ENCODE measurements at regions not wholly inside any gene's neighbourhood (a gene's known extent, or its start where the extent isn't known, plus 50 kb on each side); places are given as distances from the start of the nearest gene placed in this dataset.
"Not testable (repeated sequence)": the region's sequence is repeated elsewhere in the genome, so short reads cannot be mapped to it uniquely, and the experiment has no call there.

GRCh38 chr2:123606631-123607030, 418.5 kb upstream of the CNTNAP5 start:
- Histone ChIP-seq H3K27me3 (ENCODE audit: insufficient read depth, insufficient read length) (no peaks in the 10 kb centered on the region), H3K4me3 (ENCODE audit: insufficient read length, low read depth) (no peak overlapping the region), H3K4me1 (ENCODE audit: insufficient read depth, insufficient read length) (no peaks in the 10 kb centered on the region), H3K9ac (ENCODE audit: insufficient read length, low read depth) (no peak overlapping the region), H3K9me3 (ENCODE audit: insufficient read depth, low read length) (no peaks in the 10 kb centered on the region), H3K36me3 (ENCODE audit: insufficient read depth, insufficient read length, low read length) (no peaks in the 10 kb centered on the region)
- no peak for TF ChIP-seq ZNF274 (IDR thresholded peaks at IDR 0.05; ENCODE audit: low read depth, low read length)
- no peak for TF ChIP-seq SUZ12 (IDR thresholded peaks at IDR 0.05; ENCODE audit: extremely low read depth, insufficient read depth, insufficient read length)
- no peak for TF ChIP-seq YY1 (IDR thresholded peaks at IDR 0.05; ENCODE audit: insufficient read depth, insufficient read length)
- DNase-seq (ENCODE audit: low read depth, low spot score), result no peak

- Histone ChIP-seq H3K27me3 (ENCODE audit: insufficient read depth, insufficient read length) (no peaks in the 10 kb centered on the region), H3K4me3 (ENCODE audit: insufficient read length, low read depth) (no peak overlapping the region), H3K4me1 (ENCODE audit: insufficient read depth, insufficient read length) (no peaks in the 10 kb centered on the region), H3K9ac (ENCODE audit: insufficient read length, low read depth) (no peak overlapping the region), H3K9me3 (ENCODE audit: insufficient read depth, low read length) (0 out of 2 replicates have a peak, but pooled peaks cover 5% of the 10 kb centered on the region), H3K36me3 (ENCODE audit: insufficient read depth, insufficient read length, low read length) (no peaks in the 10 kb centered on the region)
- peak; percentile 25 for DNase-seq (ENCODE audit: low read depth, low spot score)
- TF ChIP-seq SUZ12 (IDR thresholded peaks at IDR 0.05; ENCODE audit: extremely low read depth, insufficient read depth, insufficient read length) (no peak), ZNF274 (IDR thresholded peaks at IDR 0.05; ENCODE audit: low read depth, low read length) (no peak)
These were observed 416.0 kb upstream of the CNTNAP5 start for GRCh38 chr2:123609077-123609476.

GRCh38 chr2:123614596-123614995, 410.5 kb upstream of the CNTNAP5 start:
- H3K36me3 ChIP-seq (ENCODE audit: insufficient read depth, insufficient read length, low read length), result no peaks in the 10 kb centered on the region
- H3K4me3 ChIP-seq (ENCODE audit: insufficient read length, low read depth), result no peak overlapping the region
- no peak overlapping the region for H3K9ac ChIP-seq (ENCODE audit: insufficient read length, low read depth)
- DNase-seq (ENCODE audit: low read depth, low spot score), result no peak
- H3K4me1 ChIP-seq (ENCODE audit: insufficient read depth, insufficient read length), result no peaks in the 10 kb centered on the region
- H3K27me3 ChIP-seq (ENCODE audit: insufficient read depth, insufficient read length), result no peaks in the 10 kb centered on the region
- TF ChIP-seq ZNF274 (IDR thresholded peaks at IDR 0.05; ENCODE audit: low read depth, low read length) (no peak), YY1 (IDR thresholded peaks at IDR 0.05; ENCODE audit: insufficient read depth, insufficient read length) (no peak), SUZ12 (IDR thresholded peaks at IDR 0.05; ENCODE audit: extremely low read depth, insufficient read depth, insufficient read length) (no peak)
- H3K9me3 ChIP-seq (ENCODE audit: insufficient read depth, low read length), result peaks cover 40% of the 10 kb centered on the region

GRCh38 chr2:123618642-123619041, 406.4 kb upstream of the CNTNAP5 start:
- H3K4me1 ChIP-seq (ENCODE audit: insufficient read depth, insufficient read length); H3K27me3 ChIP-seq (ENCODE audit: insufficient read depth, insufficient read length); H3K36me3 ChIP-seq (ENCODE audit: insufficient read depth, insufficient read length, low read length); DNase-seq (ENCODE audit: low read depth, low spot score); H3K4me3 ChIP-seq (ENCODE audit: insufficient read length, low read depth); H3K9ac ChIP-seq (ENCODE audit: insufficient read length, low read depth): not testable (repeated sequence)
- peaks cover 44% of the 10 kb centered on the region for H3K9me3 ChIP-seq (ENCODE audit: insufficient read depth, low read length)

GRCh38 chr2:123624816-123625215, 400.3 kb upstream of the CNTNAP5 start:
- Histone ChIP-seq H3K9me3 (ENCODE audit: insufficient read depth, low read length) (peaks cover 7% of the 10 kb centered on the region; the same call in 1 of the 2 replicates), H3K4me1 (ENCODE audit: insufficient read depth, insufficient read length) (no peaks in the 10 kb centered on the region), H3K9ac (ENCODE audit: insufficient read length, low read depth) (no peak overlapping the region), H3K4me3 (ENCODE audit: insufficient read length, low read depth) (no peak overlapping the region), H3K27me3 (ENCODE audit: insufficient read depth, insufficient read length) (no peaks in the 10 kb centered on the region), H3K36me3 (ENCODE audit: insufficient read depth, insufficient read length, low read length) (no peaks in the 10 kb centered on the region)
- TF ChIP-seq ZNF274 (IDR thresholded peaks at IDR 0.05; ENCODE audit: low read depth, low read length) (no peak), YY1 (IDR thresholded peaks at IDR 0.05; ENCODE audit: insufficient read depth, insufficient read length) (no peak), SUZ12 (IDR thresholded peaks at IDR 0.05; ENCODE audit: extremely low read depth, insufficient read depth, insufficient read length) (no peak)
- DNase-seq (ENCODE audit: low read depth, low spot score), result no peak

GRCh38 chr2:123636232-123636631, 388.9 kb upstream of the CNTNAP5 start:
- H3K36me3 ChIP-seq (ENCODE audit: insufficient read depth, insufficient read length, low read length), result no peaks in the 10 kb centered on the region
- TF ChIP-seq ZNF274 (IDR thresholded peaks at IDR 0.05; ENCODE audit: low read depth, low read length) (no peak), YY1 (IDR thresholded peaks at IDR 0.05; ENCODE audit: insufficient read depth, insufficient read length) (no peak), SUZ12 (IDR thresholded peaks at IDR 0.05; ENCODE audit: extremely low read depth, insufficient read depth, insufficient read length) (no peak)
- no peak for DNase-seq (ENCODE audit: low read depth, low spot score)
- no peak overlapping the region for H3K9ac ChIP-seq (ENCODE audit: insufficient read length, low read depth)
- no peak overlapping the region for H3K4me3 ChIP-seq (ENCODE audit: insufficient read length, low read depth)
- no peaks in the 10 kb centered on the region for H3K9me3 ChIP-seq (ENCODE audit: insufficient read depth, low read length)
- H3K4me1 ChIP-seq (ENCODE audit: insufficient read depth, insufficient read length), result no peaks in the 10 kb centered on the region
- H3K27me3 ChIP-seq (ENCODE audit: insufficient read depth, insufficient read length), result no peaks in the 10 kb centered on the region

- TF ChIP-seq ZNF274 (IDR thresholded peaks at IDR 0.05; ENCODE audit: low read depth, low read length) (no peak), SUZ12 (IDR thresholded peaks at IDR 0.05; ENCODE audit: extremely low read depth, insufficient read depth, insufficient read length) (no peak), YY1 (IDR thresholded peaks at IDR 0.05; ENCODE audit: insufficient read depth, insufficient read length) (no peak)
- H3K4me3 ChIP-seq (ENCODE audit: insufficient read length, low read depth), result no peak overlapping the region
- no peaks in the 10 kb centered on the region for H3K36me3 ChIP-seq (ENCODE audit: insufficient read depth, insufficient read length, low read length)
- H3K27me3 ChIP-seq (ENCODE audit: insufficient read depth, insufficient read length), result no peaks in the 10 kb centered on the region
- H3K4me1 ChIP-seq (ENCODE audit: insufficient read depth, insufficient read length), result no peaks in the 10 kb centered on the region
- no peaks in the 10 kb centered on the region for H3K9me3 ChIP-seq (ENCODE audit: insufficient read depth, low read length)
- no peak overlapping the region for H3K9ac ChIP-seq (ENCODE audit: insufficient read length, low read depth)
- no peak for DNase-seq (ENCODE audit: low read depth, low spot score)
These were observed 384.3 kb upstream of the CNTNAP5 start for GRCh38 chr2:123640685-123641335.
